Activated CD4-positive, alpha-beta T cell treated with anti-CD3 and anti-CD28 coated beads, Interleukin-2, Interleukin-6, amounts not matched to agents 100 ng/mL and 50 ng/mL, durations not matched to agents 16 hours and 8 hours (primary cell): ENCODE measurements at regions not wholly inside any gene's neighbourhood (a gene's known extent, or its start where the extent isn't known, plus 50 kb on each side); places are given as distances from the start of the nearest gene placed in this dataset.

Source experiments
- DNase-seq: peaks from one replicate; pipeline ENCODE4 v3.0.0-alpha.2; 2020

- no peak for DNase-seq
These were observed 260.8 kb upstream of the TSHZ3 start for GRCh38 chr19:31610018-31610417.

DNA sequence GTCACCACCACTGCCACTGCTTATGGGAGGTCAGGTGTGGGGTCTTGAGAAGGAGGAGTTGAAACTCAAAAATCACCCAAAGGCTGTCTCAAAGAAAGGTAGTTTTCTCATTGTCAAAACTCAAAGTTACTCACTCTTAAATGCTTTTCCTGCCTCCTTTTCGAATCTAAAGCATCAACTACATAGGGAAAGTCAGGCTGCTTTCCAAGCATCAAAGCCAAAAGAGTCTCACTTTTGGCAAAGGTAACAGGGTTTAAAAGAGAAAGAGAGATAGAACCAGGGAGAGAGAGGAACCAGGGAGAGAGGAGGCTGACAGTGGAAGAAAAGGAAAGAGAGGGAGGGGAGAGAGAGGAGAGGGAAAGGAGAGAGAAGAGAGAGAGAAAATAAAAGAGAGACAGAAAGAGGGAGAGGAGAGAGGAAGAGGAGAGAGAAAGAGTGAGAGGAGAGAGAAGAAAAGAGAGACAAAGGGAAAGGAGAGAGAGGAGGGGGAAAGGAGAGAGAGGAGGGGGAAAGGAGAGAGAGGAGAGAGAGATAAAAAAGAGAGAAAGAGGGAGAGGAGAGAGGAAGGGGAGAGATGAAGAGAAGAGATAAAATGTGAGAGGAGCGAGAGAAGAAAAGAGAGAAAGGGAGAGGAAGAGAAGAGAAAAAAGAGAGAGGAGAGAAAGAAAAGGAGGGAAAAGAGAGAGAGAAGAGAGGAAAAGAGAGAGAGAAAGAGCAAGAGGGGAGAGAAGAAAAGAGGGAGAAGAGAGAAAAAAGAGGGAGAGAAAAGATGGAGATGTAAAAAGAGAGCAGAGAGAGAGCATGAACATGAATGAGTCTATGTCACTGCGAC is 262.0 kb upstream of the TSHZ3 start:
- no peak for DNase-seq

DNA sequence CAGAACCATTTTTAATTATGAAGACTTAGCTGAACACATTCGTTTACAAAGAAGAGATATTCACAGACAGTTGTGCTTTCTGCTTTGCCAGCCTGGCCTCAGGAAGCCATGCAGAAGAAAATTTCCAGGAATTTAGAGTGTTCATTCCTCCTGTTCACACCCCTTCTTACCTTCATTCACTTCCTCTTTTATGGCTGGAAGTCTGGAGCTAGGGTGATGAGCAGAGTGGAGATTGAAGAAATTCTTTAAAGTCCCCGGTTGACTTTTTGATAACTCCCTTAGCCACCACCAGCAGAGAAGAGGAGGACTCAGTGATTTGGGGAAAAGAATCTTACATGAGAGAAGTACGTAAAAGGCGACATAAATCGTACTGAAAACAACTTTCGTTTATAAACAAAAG is 263.6 kb upstream of the TSHZ3 start:
- no peak for DNase-seq

- DNase-seq, result no peak
These were observed 264.5 kb upstream of the TSHZ3 start for GRCh38 chr19:31613683-31614219.

DNA sequence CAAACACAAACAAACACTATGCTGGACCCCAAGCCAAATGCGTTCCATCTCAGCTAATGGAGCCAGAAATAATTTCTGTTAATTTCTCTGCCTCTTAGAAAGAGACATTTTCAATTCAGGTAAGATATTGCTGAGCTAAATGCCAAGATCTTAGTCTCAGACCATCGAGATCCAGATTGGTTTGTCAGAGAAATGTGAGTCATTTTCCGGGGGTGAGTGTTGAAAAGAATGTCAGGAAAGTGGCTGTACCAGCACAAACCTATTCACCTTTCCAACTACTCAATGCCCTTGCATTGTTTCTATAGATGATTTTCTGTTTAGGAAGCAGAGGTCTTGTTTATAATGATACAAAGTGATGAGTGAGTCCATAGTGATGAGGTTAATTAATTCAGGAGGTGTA is 266.8 kb upstream of the TSHZ3 start:
- no peak for DNase-seq

DNA sequence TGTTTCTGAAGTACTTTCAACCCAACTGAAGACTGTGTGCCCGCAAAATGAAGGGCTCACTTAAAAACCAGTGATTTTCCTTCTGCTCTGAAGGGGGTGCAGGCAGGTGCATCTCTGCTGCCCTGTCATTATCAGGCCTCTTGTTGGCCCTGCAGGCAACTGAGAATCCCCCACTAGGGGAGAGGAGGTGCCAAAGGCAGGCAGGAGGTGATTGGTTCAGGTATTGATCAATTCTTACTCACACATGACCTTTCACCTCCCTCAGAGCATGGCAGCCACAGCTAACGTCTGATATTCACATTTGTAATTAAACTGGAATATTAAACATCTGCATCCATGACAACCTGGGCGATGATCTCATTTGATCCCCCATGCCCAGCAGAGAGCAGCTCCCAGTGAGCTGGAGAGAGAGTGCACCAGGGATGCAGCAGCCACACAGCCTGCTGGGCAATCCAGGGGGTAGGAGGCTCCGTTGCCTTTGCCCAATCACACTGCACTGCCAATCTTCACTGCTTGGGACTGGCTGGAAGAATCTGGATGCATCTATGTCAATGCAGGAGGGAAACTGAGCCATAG is 267.9 kb upstream of the TSHZ3 start:
- no peak for DNase-seq

DNA sequence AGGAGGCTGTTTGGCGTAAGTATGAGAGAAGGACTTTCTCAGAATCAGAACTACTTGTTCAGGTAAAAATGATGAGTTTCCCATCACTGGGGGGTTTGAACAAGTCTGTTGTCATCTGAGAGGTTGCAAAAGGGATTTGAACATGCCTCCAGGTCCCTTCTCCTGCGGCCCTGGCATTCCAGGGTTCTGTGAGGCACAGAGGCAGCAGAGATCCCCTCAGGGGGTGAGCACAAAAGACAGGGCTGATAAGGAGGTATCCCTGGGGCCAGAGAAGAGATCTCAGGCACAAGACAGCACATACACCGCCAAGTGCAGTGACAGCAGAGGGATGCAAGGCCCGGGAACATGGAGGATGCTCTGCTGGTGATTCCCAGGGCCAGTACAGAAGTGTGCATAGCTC is 275.8 kb upstream of the TSHZ3 start:
- DNase-seq, result no peak

DNA sequence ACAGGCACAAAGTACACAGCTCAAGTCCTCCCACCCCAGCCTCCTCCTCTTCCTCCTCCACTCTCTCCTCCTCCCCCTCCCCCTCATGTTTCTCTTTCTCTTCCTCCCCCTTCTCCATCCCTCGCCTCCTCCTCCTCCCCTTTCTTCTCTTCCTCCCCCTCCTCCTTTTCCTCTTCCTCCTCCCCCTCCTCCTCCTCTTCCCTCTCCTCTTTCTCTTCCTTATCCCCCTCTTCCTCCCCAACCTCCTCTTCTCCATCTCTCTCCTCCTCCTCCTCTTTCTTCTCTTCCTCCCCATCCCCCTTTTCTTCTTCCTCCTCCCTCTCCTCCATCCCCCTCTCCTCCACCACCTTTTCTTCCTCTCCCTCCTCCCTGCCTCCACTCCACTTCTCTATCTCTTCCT is 276.3 kb upstream of the TSHZ3 start:
- DNase-seq, result no peak

DNA sequence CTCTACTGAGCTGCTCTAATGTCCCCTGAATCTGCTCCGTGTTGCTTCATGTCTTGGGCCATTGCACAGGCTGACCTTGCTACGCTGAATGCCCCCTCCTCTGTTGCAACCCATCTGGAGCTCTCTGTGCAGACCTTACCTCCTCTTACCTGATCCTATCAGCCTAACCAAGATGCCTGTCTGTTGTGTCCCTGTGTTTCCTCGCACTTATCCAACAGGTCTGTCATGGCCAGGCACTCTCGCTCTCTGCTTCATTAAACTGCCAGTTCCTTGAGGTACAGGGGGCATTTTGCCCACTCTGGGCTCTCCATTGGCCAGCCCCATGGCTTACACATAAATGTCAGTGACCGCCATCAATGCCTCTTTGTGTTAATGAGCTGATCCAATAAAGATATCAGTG is 277.7 kb upstream of the TSHZ3 start:
- DNase-seq, result no peak

DNA sequence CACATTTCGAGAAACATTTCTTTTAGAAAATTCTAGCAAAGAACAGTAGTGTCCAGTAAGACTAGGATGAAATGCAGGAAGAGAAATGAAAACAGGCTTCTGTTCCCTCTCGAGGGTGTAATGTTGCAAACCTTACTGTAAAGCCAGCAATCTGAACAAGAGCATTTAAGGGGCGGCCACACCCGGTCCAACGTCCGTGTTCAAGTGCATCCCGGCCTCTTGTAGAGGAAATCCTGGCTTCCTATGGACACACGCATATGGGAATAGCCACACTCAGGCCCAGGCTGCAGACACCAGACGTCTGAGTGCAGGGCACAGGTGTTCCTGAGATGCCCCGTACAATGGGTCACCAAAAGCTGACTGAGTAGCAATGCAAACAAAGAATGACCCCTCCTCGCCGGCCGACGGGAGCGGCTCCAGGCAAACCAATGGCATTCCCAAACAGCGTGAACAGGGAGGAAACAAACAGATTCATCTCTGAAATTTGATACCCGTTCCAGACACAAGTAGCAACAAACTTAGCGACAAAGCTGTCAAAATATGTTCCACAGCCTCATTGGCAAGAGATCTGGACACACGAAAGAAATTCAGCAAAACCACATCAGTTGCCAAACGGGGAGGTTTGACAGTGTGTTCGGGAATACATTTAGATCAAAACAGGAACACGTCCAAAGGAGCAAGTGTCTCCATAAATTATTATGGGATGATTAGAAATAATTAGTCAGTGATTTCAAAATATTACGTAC is 278.6 kb upstream of the TSHZ3 start:
- DNase-seq, result no peak

GRCh38 chr19:31629579-31630363 is 280.5 kb upstream of the TSHZ3 start:
- no peak for DNase-seq

DNA sequence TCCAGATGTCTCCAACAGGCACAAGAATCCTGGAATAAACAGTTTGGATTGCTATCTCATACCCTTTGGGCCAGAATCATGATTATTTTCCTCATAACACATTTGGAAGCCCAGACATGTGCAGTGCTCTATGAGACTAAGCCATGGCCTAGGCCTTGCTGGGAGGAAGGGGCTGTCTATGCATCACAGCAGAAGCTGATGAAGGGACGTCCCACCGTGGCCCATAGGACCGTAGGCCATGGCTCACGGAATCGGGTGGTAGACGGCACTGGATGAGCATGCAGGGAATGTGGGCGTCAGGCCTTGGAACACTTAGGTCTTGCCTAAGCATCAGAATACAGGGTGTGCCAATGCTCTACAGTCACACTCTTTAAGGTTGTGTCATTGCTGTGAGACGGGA is 283.8 kb upstream of the TSHZ3 start:
- DNase-seq, result no peak

DNA sequence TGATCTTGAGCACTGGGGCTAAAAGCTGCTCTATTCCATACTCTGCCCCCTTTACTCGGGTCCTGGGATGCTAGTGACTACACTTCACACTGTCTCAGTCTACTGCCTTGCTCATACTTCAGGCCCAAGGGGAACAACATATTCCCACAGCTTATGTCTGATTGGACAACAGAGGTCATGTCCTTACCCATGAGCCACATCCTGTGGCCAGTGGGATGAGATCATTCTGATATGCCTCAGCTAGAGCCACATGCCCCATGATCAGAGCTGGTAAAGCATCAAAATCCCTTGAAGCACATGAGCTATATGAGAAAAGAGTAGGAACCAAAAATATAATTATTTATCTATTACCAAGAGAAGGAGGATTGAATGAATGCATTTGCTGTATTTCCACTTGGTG is 290.1 kb upstream of the TSHZ3 start:
- DNase-seq, result no peak

GRCh38 chr19:31641591-31641990 is 292.4 kb upstream of the TSHZ3 start:
- DNase-seq, result no peak

GRCh38 chr19:31648347-31648746 is 299.1 kb upstream of the TSHZ3 start:
- no peak for DNase-seq

- no peak for DNase-seq
These were observed 307.3 kb upstream of the TSHZ3 start for GRCh38 chr19:31656507-31656906.

GRCh38 chr19:31658993-31659896 is 310.0 kb upstream of the TSHZ3 start:
- DNase-seq, result no peak

DNA sequence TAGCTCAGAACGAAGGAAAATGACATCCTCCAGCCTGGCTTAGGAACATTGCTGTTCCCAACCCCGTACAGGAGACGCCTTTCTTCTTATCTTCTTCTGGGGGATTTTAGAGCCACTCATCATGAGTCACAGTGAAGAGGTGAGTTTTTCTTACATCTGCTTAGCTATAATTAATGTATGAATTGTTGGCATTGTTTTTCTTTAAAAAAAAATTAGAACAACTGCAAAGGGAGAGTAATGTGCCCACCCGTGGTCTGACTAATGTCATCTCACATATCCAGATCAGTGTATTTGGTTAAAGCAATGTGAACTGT is 310.6 kb upstream of the TSHZ3 start:
- DNase-seq, result no peak

GRCh38 chr19:31664096-31664495 is 314.9 kb upstream of the TSHZ3 start:
- no peak for DNase-seq

DNA sequence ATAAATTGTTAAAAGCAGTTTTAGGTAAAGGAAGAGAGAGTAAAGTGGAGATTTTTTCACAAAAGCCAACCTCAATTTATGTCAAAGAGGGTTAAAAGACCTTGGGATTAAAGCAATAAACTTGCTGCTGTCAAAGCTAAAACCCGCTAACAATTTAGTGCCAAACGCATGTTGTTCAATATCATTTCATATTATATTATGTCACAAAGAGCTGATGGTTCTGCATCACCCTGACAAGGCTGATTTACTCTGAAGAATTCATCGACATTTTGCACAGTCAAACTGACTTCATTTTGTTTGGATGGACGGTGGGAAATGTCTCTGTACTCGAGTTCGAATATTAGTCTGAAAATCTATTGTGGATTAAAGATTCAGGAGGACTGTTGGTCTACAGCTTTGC is 315.8 kb upstream of the TSHZ3 start:
- no peak for DNase-seq

DNA sequence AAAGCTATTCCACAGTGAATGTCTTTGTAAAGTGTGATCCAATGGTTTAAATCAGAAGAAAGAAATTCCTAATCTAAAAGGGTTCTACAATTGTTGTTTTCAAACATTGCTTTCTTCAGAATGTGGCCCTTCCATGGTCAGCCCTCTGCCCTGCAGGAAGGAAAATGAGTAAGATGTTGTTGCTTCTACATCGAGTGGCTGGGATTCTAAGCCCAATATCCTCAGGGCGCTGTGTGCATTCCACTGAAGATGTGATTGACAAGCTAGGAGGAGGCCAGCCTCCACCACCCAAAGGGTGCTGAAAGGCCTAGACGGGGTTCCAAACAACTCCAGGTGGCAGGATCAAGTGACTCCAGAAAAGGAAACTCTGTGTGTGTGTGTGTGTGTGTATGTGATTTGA is 316.9 kb upstream of the TSHZ3 start:
- no peak for DNase-seq

DNA sequence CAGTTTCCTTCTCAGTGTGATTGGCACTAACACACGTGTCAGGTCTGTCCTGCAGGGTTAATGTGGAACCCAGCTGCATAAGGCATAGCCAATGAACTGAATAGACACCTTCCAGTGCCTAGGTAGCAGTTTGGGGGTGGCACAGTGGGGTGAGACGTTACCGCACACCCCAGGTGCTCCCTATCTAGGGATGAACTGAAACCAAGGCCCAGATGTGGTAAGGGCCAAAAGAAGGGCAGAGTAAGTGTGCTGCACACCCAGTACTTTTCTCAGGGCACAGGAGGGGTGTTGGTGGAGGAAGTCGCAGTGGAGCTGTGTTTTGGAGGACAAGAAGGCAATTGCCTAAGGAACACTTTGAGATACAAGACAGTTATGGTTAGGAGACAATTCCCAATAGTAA is 317.9 kb upstream of the TSHZ3 start:
- DNase-seq, result no peak
